NB4 (cell line): ENCODE measurements at regions not wholly inside any gene's neighbourhood (a gene's known extent, or its start where the extent isn't known, plus 50 kb on each side); places are given as distances from the start of the nearest gene placed in this dataset.
A peak's percentile ranks its signal among the peaks of the same experiment; 100 is the strongest.

ENCODE experiments used
- DNase-seq: peaks from one replicate; pipeline ENCODE4 v3.0.0; 2010; ENCODE audit warnings: low read depth
- H3K4me3 ChIP-seq: one replicate; pipeline ENCODE4 v1.5.1; 2011; ENCODE audit warnings: mild to moderate bottlenecking, low read depth, low read length, moderate library complexity
- CTCF ChIP-seq: IDR thresholded peaks from one replicate; pipeline ENCODE4 v1.5.1; 2012; ENCODE audit warnings: low read depth, low read length
- MAX ChIP-seq: IDR thresholded peaks from 2 replicates; pipeline ENCODE4 v1.6.1; 2011; ENCODE audit warnings: low read depth, low read length
- MYC ChIP-seq: IDR thresholded peaks from 2 replicates; pipeline ENCODE4 v1.6.1; 2011; ENCODE audit warnings: low read depth, low read length
- POLR2A ChIP-seq: IDR thresholded peaks from 2 replicates; pipeline ENCODE4 v1.6.1; 2011; ENCODE audit warnings: mild to moderate bottlenecking; ENCODE audit not compliant: insufficient read length; ENCODE audit errors: extremely low read depth

- TF ChIP-seq CTCF: no peak
- no peak for TF ChIP-seq MAX
- TF ChIP-seq MYC: no peak
- TF ChIP-seq POLR2A: no peak
- DNase-seq: no peak
- no peak overlapping the region for H3K4me3 ChIP-seq
Measured at GRCh38 chr1:193657552-193657951, 471.1 kb upstream of the B3GALT2 start.

DNA sequence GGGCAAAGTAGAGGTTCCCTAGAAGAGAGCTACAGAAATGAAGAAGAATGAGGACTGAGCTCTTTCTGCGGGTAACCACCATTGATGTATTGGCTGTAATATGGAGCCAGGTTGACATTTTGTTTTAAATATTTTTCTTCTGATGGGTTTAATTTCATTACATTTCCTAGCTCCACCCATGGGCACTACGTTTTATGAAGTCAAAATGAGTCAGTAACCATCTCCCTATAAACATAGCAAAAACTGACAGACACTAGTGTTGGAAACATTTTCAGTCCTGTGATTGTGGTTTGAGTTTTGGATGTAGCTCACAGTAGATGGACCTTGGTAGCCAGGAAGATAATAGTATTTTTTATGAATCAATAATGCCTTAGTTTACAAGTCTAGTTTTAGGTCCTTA, 470.4 kb upstream of the B3GALT2 start:
- TF ChIP-seq MYC: no peak
- TF ChIP-seq POLR2A: no peak
- no peak for TF ChIP-seq MAX
- TF ChIP-seq CTCF: no peak
- DNase-seq: no peak
- no peak overlapping the region for H3K4me3 ChIP-seq

DNA sequence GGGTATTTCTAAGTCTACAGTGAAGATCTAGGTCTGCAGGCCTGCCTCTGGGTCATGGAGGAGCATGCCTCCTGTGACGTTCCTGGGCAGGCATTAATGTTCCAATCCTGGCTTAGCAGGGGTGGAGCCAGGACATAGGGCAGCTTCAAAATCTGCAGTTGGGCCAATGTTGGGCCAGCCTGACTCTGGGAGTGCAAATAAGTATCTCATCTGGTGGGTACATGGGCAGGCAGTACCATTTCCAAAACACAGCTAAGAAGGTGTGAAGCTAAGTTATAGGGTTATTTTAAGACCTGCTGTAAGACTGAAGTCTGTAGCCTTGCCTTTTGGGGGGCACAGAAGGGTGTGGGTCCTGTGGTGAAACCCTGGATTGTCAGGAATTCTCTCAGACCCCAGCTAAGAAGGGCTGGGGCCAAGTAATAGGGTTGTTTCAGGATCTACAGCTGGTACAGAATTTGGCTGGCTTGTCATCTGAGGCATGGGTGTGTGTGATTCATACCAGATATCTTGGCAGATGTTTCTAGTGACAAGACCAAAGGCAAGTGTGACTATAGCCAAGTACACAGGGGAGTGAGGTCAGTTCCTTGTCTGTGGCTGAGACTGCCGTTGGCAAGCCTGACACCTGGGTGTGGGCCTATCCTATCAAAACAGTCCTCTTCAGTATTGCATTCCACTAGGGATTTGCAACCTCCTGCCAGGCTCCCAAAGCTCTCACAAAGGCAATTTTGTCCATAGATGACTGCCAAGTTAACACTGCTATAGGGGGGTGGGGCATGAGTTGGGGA, 468.7 kb upstream of the B3GALT2 start:
- TF ChIP-seq MYC (no peak), MAX (no peak), CTCF (no peak), POLR2A (no peak)
- no peak overlapping the region for H3K4me3 ChIP-seq
- no peak for DNase-seq

- no peak overlapping the region for H3K4me3 ChIP-seq
- DNase-seq: no peak
- TF ChIP-seq MYC (no peak), POLR2A (no peak), MAX (no peak), CTCF (no peak)
Measured at GRCh38 chr1:193649587-193649986, 463.2 kb upstream of the B3GALT2 start.

- H3K4me3 ChIP-seq: no peak overlapping the region
- TF ChIP-seq MAX (no peak), MYC (no peak), POLR2A (no peak)
- DNase-seq: no peak
Measured at GRCh38 chr1:193634876-193635275, 448.5 kb upstream of the B3GALT2 start.

GRCh38 chr1:193634470-193634869, 448.1 kb upstream of the B3GALT2 start:
- peak; percentile 21 for DNase-seq
- H3K4me3 ChIP-seq: no peak overlapping the region
- no peak for TF ChIP-seq MAX
- no peak for TF ChIP-seq POLR2A
